Testis (tissue), 2 donors: ENCODE measurements at regions not wholly inside any gene's neighbourhood (a gene's known extent, or its start where the extent isn't known, plus 50 kb on each side); places are given as distances from the start of the nearest gene placed in this dataset.

ENCODE experiments used
- DNase-seq: peaks from one replicate; pipeline ENCODE4 v3.0.0-alpha.2; 2019
- H3K27ac ChIP-seq, 2 donors: fragments of 200-600 bp; sonication (generic); one replicate each; pipeline ENCODE4 v1.5.1; 2019
- H3K27me3 ChIP-seq: fragments of 200-600 bp; sonication (generic); one replicate; pipeline ENCODE4 v1.5.1; 2019
- H3K36me3 ChIP-seq: fragments of 200-600 bp; sonication (generic); one replicate; pipeline ENCODE4 v1.5.1; 2017; ENCODE audit warnings: low read depth; ENCODE audit errors: missing control alignments
- H3K4me1 ChIP-seq: fragments of 200-600 bp; sonication (generic); one replicate; pipeline ENCODE4 v1.5.1; 2019
- H3K4me3 ChIP-seq, 2 donors: fragments of 200-600 bp; sonication (generic); one replicate each; pipeline ENCODE4 v1.5.1; 2017 to 2019
- H3K9me3 ChIP-seq: fragments of 200-600 bp; sonication (generic); one replicate; pipeline ENCODE4 v1.5.1; 2017
- CTCF ChIP-seq, 3 experiments: fragments of 450-650 bp in 2 of 3; fragments of 200-600 bp in 1 of 3; sonication (generic) in 1 of 3; IDR thresholded peaks; one replicate each; pipeline ENCODE4 v1.5.1; 2016 to 2019; ENCODE audit warnings: antibody characterized with exemption in 3 of 3, mild to moderate bottlenecking in 2 of 3, moderate library complexity in 1 of 3
- POLR2A ChIP-seq: fragments of 450-650 bp; IDR thresholded peaks from one replicate; pipeline ENCODE4 v1.6.1; 2017; ENCODE audit warnings: antibody characterized with exemption, mild to moderate bottlenecking, moderate library complexity
- WGBS, 2 donors: methylation state at CpG; one replicate each; pipeline ENCODE4 v1.1.5; 2018; 5-methylcytosine and 5-hydroxymethylcytosine counted together
- intact Hi-C: fragments of 100-400 bp; cut with DNase I; formaldehyde crosslinking; loops from one replicate; pipeline ENCODE4 v1.15.1; 2023; ENCODE audit warnings: low total_unique reads

- WGBS, 2 donors: 78 to 87% methylated on average over 5 of the region's 5 CpGs
- TF ChIP-seq POLR2A: no peak
- TF ChIP-seq CTCF (IDR thresholded peaks at IDR 0.05): no peak
- no peak for DNase-seq
Observed at GRCh38 chr9:99326112-99326916, 104.2 kb downstream of the SEC61B start.

DNA sequence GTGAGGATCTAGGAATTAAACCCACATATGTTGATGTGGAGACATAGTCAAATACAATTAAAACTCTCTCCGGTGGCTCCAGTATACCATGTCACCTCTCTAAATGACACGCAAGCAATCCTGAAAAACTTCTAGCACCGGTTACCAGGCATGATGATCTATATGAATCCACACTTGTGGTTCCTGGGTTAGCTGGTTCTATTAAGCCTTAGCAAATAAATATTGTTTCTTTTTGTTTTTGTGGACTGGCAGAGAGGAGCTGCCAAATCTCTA, 104.8 kb downstream of the SEC61B start:
- H3K27me3 ChIP-seq: no peaks in the 10 kb centered on the region
- no peak overlapping the region for H3K27ac ChIP-seq
- no peaks in the 10 kb centered on the region for H3K4me1 ChIP-seq
- H3K4me3 ChIP-seq: no peak overlapping the region
- DNase-seq: no peak
- intact Hi-C loops: no loop called here
- H3K9me3 ChIP-seq: no peaks in the 10 kb centered on the region
- no peaks in the 10 kb centered on the region for H3K36me3 ChIP-seq
- TF ChIP-seq CTCF (IDR thresholded peaks at IDR 0.05) (no peak), POLR2A (no peak)
- 93 to 96% methylated on average over 3 of the region's 3 CpGs for WGBS, 2 donors

More at GRCh38 chr9:99326112-99326916, 104.2 kb downstream of the SEC61B start:
- no peaks in the 10 kb centered on the region for H3K27me3 ChIP-seq
- no peaks in the 10 kb centered on the region for H3K9me3 ChIP-seq
- H3K4me3 ChIP-seq: no peak overlapping the region
- H3K4me1 ChIP-seq: no peaks in the 10 kb centered on the region
- H3K36me3 ChIP-seq: no peaks in the 10 kb centered on the region
- intact Hi-C loops: no loop called here
- H3K27ac ChIP-seq: no peak overlapping the region

- DNase-seq: no peak
- Histone ChIP-seq H3K4me1 (no peaks in the 10 kb centered on the region), H3K4me3 (no peak overlapping the region), H3K9me3 (no peaks in the 10 kb centered on the region), H3K36me3 (no peaks in the 10 kb centered on the region), H3K27ac (no peak overlapping the region), H3K27me3 (no peaks in the 10 kb centered on the region)
- 77 to 94% methylated on average over 3 of the region's 3 CpGs for WGBS, 2 donors
- TF ChIP-seq CTCF (IDR thresholded peaks at IDR 0.05): no peak
- TF ChIP-seq POLR2A: no peak
- intact Hi-C loops: no loop called here
Observed at GRCh38 chr9:99327667-99328066, 105.6 kb downstream of the SEC61B start.

DNA sequence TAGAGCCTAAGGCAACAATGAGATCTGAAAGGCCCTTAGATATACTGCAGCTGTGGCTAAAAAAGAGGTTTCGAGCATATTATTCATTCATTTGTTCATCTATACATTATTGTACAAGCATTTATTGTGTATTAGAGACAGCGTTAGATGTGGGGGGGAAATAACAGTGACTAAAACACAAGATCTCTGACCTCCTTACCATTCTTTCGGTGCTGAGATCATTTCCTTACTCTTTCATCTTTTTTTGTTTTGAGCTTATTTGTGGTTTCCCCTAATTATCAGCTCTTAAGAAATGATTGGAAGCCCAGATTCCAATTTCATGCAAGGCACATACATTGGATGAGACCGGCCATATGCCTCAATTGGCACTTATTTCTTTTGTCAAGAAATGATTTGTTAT, 113.2 kb downstream of the SEC61B start:
- WGBS, 2 donors: 86 to 90% methylated on average over 4 of the region's 4 CpGs
- DNase-seq: no peak
- Histone ChIP-seq H3K4me1 (no peaks in the 10 kb centered on the region), H3K9me3 (no peaks in the 10 kb centered on the region), H3K27me3 (no peaks in the 10 kb centered on the region), H3K4me3 (no peak overlapping the region), H3K27ac (no peak overlapping the region), H3K36me3 (no peaks in the 10 kb centered on the region)
- no peak for TF ChIP-seq CTCF (IDR thresholded peaks at IDR 0.05)
- TF ChIP-seq POLR2A: no peak
- intact Hi-C loops: no loop called here

DNA sequence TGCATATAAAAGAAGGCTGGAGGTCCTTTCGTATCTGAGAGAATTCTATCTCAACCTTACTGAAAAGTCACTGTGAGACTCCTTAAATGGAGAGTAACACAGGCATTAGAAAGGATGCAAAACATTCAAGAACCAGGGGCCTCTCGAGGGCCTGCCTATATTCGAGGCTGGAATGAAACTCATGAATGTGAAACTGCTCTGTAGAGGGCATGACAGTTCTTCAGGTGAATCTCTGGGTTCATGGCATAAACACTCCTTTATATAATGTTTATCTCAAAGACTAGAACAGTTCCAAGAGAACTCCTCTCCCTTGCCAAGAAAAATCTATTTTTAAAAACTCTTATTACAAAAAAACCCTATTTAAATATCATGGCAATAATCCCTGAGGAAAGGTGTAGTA, 113.9 kb downstream of the SEC61B start:
- 42 to 55% methylated on average over 3 of the region's 3 CpGs for WGBS, 2 donors
- Histone ChIP-seq H3K27ac (no peak overlapping the region), H3K27me3 (no peaks in the 10 kb centered on the region), H3K36me3 (no peaks in the 10 kb centered on the region), H3K4me3 (no peak overlapping the region), H3K9me3 (no peaks in the 10 kb centered on the region), H3K4me1 (no peaks in the 10 kb centered on the region)
- DNase-seq: no peak
- intact Hi-C loops: no loop called here
- TF ChIP-seq POLR2A: no peak
- TF ChIP-seq CTCF (IDR thresholded peaks at IDR 0.05): no peak
